Ovary (tissue), 3 donors: ENCODE measurements at regions not wholly inside any gene's neighbourhood (a gene's known extent, or its start where the extent isn't known, plus 50 kb on each side); places are given as distances from the start of the nearest gene placed in this dataset.
"Not testable (repeated sequence)": the region's sequence is repeated elsewhere in the genome, so short reads cannot be mapped to it uniquely, and the experiment has no call there.

Experiments
- CTCF ChIP-seq, 3 donors: fragments of 450-650 bp in 2 of 3; fragments of 200-600 bp in 1 of 3; IDR thresholded peaks; one replicate each; pipeline versions ENCODE4 v1.5.1 to v1.8.0; 2016 to 2022; ENCODE audit warnings: antibody characterized with exemption in 3 of 3, mild to moderate bottlenecking in 1 of 3
- EP300 ChIP-seq: sonication (generic); formaldehyde crosslinking; IDR thresholded peaks from one replicate; pipeline ENCODE4 v1.6.1; 2017; ENCODE audit warnings: antibody characterized with exemption
- donor health status: DM: no; HTN: no; CAD: no.

- TF ChIP-seq CTCF (IDR thresholded peaks at IDR 0.05); EP300: not testable (repeated sequence)
Observed at GRCh38 chr1:148404786-148405568, 78.1 kb downstream of the PPIAL4G start.
